ENCODE measurements at regions not wholly inside any gene's neighbourhood (a gene's known extent, or its start where the extent isn't known, plus 50 kb on each side); places are given as distances from the start of the nearest gene placed in this dataset.
"Not testable (repeated sequence)": the region's sequence is repeated elsewhere in the genome, so short reads cannot be mapped to it uniquely, and the experiment has no call there.

GRCh38 chr12:5264006-5264405 lies 167.9 kb upstream of the NTF3 start:
- no peak for DNase-seq (ENCODE audit: low read depth)

DNA sequence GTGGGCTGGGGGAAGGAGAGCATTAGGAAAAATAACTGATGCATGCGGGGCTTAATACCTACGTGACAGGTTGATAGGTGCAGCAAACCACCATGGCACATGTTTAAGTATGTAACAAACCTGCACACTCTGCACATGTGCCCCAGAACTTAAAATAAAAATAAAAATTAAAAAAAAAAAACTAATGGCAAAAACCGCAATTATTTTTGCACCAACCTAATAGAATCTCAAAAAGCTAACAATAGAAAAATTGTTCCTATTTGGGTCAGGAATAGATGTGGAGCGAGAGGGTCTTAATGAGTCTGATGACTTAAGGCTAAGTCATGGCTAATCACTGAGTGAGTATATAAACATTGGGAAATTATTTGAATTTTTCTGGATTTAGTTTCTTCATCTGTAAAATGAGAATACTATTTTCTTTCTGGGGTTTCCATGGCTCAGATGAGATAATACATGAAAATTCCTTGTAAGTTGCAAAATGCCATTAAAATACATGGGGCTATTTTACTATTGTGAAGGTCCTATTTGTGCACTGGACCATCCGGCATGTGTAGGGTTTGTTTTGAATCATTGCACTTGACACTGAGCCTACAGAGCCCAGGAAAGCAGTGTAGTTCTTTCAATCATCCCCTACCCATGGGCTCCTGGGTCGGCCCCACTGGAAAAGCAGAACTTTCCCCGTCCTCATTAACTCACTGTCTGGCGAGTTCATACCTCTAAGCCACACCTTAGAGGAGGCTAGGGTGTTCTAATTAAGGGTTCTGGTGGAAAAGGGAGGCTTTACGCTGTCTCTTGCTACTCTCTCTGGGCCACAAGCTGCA lies 164.1 kb upstream of the NTF3 start:
- no peak for DNase-seq (ENCODE audit: low read depth)

- no peak for DNase-seq (ENCODE audit: low read depth)
These were observed 163.3 kb upstream of the NTF3 start for GRCh38 chr12:5268424-5269210.

GRCh38 chr12:5269846-5270245 lies 162.1 kb upstream of the NTF3 start:
- DNase-seq (ENCODE audit: low read depth): no peak

DNA sequence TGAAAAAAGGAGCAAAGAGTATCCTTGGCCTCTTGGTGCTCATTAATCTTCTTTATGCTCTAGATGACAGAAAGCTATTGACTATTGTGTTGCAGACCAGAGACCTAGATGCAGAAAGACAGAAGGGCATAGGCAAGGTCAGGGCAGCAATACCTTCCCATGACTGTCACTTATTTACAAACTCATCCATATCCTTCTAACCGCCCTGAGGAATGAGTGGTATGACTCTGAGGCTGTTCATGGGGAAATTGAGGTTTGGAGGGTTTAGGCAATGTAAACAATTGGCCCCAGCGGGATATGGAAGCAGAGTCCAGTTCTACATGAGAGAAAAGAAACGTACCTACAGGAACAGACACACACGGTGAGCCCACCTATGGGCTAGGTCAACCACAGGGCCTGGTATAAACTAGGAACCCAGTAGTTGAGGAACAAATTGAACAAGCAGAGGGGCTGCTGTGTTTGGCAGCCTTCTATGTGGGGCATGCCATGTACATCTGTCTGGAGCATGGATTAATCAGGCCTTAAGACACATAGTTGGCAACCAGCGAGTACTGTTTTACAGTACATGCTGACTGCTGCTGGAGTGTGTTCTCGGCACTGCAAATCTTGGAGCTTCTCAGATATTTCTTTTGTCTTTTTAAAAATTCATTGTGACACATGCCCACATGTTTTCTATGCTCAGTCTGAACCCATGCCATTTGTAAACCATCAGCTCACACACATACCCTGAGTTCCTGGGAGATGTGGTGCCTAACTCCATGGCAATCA lies 159.7 kb upstream of the NTF3 start:
- DNase-seq (ENCODE audit: low read depth): peak; percentile 9

GRCh38 chr12:5273709-5274108 lies 158.2 kb upstream of the NTF3 start:
- DNase-seq (ENCODE audit: low read depth): no peak

GRCh38 chr12:5276327-5276880 lies 155.5 kb upstream of the NTF3 start:
- DNase-seq (ENCODE audit: low read depth): no peak

GRCh38 chr12:5280086-5280485 lies 151.8 kb upstream of the NTF3 start:
- DNase-seq (ENCODE audit: low read depth): no peak

DNA sequence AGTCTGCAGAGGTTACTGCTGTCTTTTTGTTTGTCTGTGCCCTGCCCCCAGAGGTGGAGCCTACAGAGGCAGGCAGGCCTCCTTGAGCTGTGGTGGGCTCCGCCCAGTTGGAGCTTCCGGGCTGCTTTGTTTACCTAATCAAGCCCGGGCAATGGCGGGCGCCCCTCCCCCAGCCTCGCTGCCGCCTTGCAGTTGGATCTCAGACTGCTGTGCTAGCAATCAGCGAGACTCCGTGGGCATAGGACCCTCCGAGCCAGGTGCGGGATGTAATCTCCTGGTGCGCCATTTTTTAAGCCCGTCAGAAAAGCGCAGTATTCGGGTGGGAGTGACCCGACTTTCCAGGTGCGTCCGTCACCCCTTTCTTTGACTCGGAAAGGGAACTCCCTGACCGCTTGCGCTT lies 141.5 kb upstream of the NTF3 start:
- not testable (repeated sequence) for DNase-seq (ENCODE audit: low read depth)

- DNase-seq (ENCODE audit: low read depth): no peak
These were observed 139.3 kb upstream of the NTF3 start for GRCh38 chr12:5292651-5293050.

- DNase-seq (ENCODE audit: low read depth): no peak
These were observed 138.1 kb upstream of the NTF3 start for GRCh38 chr12:5293773-5294172.

DNA sequence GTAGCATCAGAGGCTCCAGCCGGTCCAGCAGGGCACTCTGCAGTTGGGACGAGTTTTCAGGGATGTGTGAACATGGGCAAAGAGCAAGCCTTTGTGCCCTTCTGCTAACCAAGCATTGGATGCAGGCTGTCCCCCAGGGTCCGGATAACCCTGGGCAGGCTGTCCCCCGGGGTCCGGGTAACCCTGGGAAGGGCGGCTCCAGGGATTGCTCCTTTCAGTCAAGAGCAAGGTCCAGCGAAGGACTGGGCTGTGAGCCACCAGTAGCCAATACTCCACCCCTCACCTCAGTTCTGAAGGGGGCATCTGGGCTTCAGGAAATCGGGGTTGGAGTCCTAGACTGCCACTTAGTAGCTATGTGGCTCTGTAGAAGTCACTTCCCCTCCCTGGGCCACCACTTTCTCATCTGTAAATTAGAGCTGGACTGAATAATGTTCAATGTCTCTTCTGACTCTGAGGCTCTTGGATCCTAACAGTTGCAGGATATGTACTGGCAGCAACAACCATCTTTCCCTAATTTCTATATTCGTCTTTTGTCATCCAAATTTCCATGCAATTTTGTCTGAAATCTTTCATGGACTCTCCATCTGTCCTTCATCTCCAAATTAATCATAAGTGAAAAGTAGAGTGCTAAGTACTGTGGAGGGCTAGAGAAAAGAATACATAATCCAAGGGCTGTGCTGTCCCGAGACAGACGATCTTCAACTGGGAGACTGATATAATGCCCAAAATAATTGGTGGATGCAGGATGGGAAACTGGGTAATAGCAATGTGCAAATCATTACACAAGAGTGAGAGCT lies 137.4 kb upstream of the NTF3 start:
- DNase-seq (ENCODE audit: low read depth): no peak

DNA sequence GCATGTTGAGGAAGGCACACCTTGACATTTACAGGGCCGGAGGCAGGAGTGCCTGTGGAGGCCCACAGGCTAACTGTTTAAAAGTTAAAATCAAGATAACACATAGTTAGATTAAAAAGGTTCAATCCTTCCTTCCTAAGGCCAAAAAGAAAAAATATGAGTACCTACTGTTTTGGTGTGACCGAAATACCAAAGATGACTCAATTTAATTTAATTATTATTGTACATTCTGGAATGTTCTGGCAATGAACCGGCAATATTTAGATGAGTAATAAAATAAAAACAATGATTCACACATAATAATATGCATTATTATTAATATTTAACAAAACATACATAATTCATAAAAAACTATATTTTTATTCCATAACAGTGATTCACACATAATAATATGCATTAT lies 136.8 kb upstream of the NTF3 start:
- no peak for DNase-seq (ENCODE audit: low read depth)

- DNase-seq (ENCODE audit: low read depth): peak; percentile 72
These were observed 135.9 kb upstream of the NTF3 start for GRCh38 chr12:5295996-5296395.

GRCh38 chr12:5301539-5301938 lies 130.4 kb upstream of the NTF3 start:
- no peak for DNase-seq (ENCODE audit: low read depth)

DNA sequence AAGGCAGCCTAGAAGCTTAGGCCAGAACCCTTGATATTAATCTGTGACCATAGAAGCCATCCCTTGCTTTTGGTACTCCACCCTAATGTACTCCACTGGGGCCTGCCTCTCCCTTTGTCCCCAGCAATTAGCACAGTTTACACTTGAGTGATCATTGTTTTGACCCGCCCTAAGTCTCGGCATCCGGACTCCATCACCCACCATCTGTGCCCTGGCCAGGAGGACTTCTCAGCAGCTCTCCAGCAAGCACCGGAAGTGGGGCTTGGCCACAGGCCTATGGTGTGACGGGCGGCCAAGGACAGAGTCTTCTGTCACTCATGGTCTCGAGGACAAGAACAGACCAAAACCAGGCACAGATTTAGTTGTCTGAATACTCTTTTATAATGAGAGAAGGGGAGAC lies 126.5 kb upstream of the NTF3 start:
- no peak for DNase-seq (ENCODE audit: low read depth)

- no peak for DNase-seq (ENCODE audit: low read depth)
These were observed 125.9 kb upstream of the NTF3 start for GRCh38 chr12:5305886-5306545.

- no peak for DNase-seq (ENCODE audit: low read depth)
These were observed 124.8 kb upstream of the NTF3 start for GRCh38 chr12:5307065-5307464.

GRCh38 chr12:5308216-5308615 lies 123.7 kb upstream of the NTF3 start:
- no peak for DNase-seq (ENCODE audit: low read depth)

DNA sequence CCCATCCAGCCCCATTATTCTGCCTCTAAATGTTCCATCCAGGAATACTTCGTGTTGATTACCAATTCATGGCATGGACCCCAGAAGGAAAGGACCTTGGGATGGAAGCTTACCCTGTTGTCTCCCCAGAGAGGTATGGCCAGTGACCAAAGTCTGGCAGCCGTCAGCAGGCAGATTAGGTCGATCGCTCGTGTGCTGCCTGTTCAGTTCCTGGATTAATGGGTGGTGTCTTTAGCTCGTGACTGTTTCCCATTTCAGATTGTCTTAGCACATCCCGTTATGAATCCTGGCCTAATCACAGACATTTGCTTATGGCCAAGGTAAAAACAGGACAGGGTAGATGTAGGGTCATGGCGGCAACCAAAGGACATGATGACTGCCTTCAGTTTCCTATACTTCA lies 122.9 kb upstream of the NTF3 start:
- no peak for DNase-seq (ENCODE audit: low read depth)

GRCh38 chr12:5309654-5310053 lies 122.3 kb upstream of the NTF3 start:
- DNase-seq (ENCODE audit: low read depth): no peak

Measured in fibroblast of gingiva (primary cell).